ENCODE measurements at regions not wholly inside any gene's neighbourhood (a gene's known extent, or its start where the extent isn't known, plus 50 kb on each side); places are given as distances from the start of the nearest gene placed in this dataset.

- DNase-seq, result no peak
Measured at GRCh38 chr6:147722158-147722557, 213.7 kb downstream of the SAMD5 start.

GRCh38 chr6:147724454-147724853 is 216.0 kb downstream of the SAMD5 start:
- DNase-seq, result no peak

- no peak for DNase-seq
Measured at GRCh38 chr6:147726342-147726741, 217.9 kb downstream of the SAMD5 start.

GRCh38 chr6:147728903-147729302 is 220.4 kb downstream of the SAMD5 start:
- DNase-seq, result no peak

GRCh38 chr6:147733686-147734085 is 225.2 kb downstream of the SAMD5 start:
- DNase-seq, result no peak

GRCh38 chr6:147734151-147734550 is 225.7 kb downstream of the SAMD5 start:
- no peak for DNase-seq

- DNase-seq, result no peak
Measured at GRCh38 chr6:147735924-147736323, 227.4 kb downstream of the SAMD5 start.

GRCh38 chr6:147737115-147737514 is 228.6 kb downstream of the SAMD5 start:
- no peak for DNase-seq

GRCh38 chr6:147738099-147738498 is 229.6 kb downstream of the SAMD5 start:
- no peak for DNase-seq

GRCh38 chr6:147738516-147739162 is 230.1 kb downstream of the SAMD5 start:
- no peak for DNase-seq

GRCh38 chr6:147740326-147740725 is 231.8 kb downstream of the SAMD5 start:
- no peak for DNase-seq

- DNase-seq, result no peak
Measured at GRCh38 chr6:147740916-147741315, 232.4 kb downstream of the SAMD5 start.

GRCh38 chr6:147741389-147741788 is 232.9 kb downstream of the SAMD5 start:
- peak; percentile 25 for DNase-seq

- DNase-seq, result no peak
Measured at GRCh38 chr6:147742440-147742839, 233.9 kb downstream of the SAMD5 start.

GRCh38 chr6:147744012-147744411 is 235.5 kb downstream of the SAMD5 start:
- DNase-seq, result no peak

- DNase-seq, result no peak
Measured at GRCh38 chr6:147749331-147749730, 240.8 kb downstream of the SAMD5 start.

GRCh38 chr6:147750413-147750812 is 241.9 kb downstream of the SAMD5 start:
- DNase-seq, result no peak

- no peak for DNase-seq
Measured at GRCh38 chr6:147751232-147751631, 242.7 kb downstream of the SAMD5 start.

- no peak for DNase-seq
Measured at GRCh38 chr6:147752689-147753403, 244.4 kb downstream of the SAMD5 start.

GRCh38 chr6:147755999-147756398 is 247.5 kb downstream of the SAMD5 start:
- DNase-seq, result no peak

GRCh38 chr6:147756891-147757290 is 248.4 kb downstream of the SAMD5 start:
- no peak for DNase-seq

- DNase-seq, result no peak
Measured at GRCh38 chr6:147757291-147757690, 248.8 kb downstream of the SAMD5 start.

- DNase-seq, result no peak
Measured at GRCh38 chr6:147758303-147758702, 249.8 kb downstream of the SAMD5 start.

- no peak for DNase-seq
Measured at GRCh38 chr6:147759093-147759492, 250.6 kb downstream of the SAMD5 start.

GRCh38 chr6:147759536-147759935 is 251.0 kb downstream of the SAMD5 start:
- no peak for DNase-seq

Measured in NCI-H1105 treated with DMSO at 0.1 percent for 48 hours (cell line).